Sciatic nerve (tissue), 2 donors: ENCODE measurements at regions not wholly inside any gene's neighbourhood (a gene's known extent, or its start where the extent isn't known, plus 50 kb on each side); places are given as distances from the start of the nearest gene placed in this dataset.

ENCODE experiments used
- ATAC-seq: fragments of 200-7000 bp; cut with Tn5 transposase; one replicate; pipeline ENCODE4 v1.9.1; 2020; ENCODE audit warnings: mild to moderate bottlenecking, moderate library complexity
- DNase-seq: peaks from one replicate; pipeline ENCODE4 v3.0.0-alpha.2; 2020; ENCODE audit warnings: low spot score
- intact Hi-C: fragments of 100-400 bp; cut with DNase I; formaldehyde crosslinking; loops from one replicate; pipeline ENCODE4 v1.14.2; 2022
- donor health status: DM: no; HTN: no; CAD: no.
- donor health status: DM: no; HTN: no; CAD: no.

DNA sequence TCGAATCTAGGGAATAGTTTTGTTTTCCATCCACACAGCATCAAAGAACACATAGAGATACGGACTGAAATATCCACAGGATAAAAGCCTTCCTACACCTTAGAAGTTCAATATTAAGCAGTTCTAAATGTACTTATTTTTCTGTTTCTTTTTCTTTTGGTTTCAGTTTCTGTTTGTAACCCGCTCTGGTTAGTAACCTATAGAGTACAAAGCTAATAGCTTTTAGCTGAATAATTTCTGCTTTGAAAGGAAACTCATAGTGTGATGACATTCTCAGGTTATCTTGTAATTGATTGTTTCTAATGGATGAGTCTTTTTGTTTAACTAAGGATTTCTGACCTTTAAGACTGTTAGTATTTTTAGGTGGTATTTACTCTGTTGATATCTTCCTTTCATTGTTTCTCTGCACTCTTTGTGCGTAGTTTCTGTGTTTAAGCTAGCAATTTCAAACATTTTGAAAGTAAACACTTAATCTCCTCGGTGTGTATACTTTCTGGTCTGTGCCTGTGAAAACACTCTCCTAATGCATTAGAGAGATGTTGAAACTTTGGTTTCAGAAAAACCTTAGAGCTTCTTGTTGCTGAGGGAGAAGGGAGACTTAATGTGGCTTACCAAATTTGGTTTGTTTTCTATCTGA, 385.5 kb downstream of the HDGFL1 start:
- DNase-seq (no peak), ATAC-seq (no peak)
- intact Hi-C loops, result no loop called here

GRCh38 chr6:22956029-22956681, 386.8 kb downstream of the HDGFL1 start:
- ATAC-seq, result no peak

DNA sequence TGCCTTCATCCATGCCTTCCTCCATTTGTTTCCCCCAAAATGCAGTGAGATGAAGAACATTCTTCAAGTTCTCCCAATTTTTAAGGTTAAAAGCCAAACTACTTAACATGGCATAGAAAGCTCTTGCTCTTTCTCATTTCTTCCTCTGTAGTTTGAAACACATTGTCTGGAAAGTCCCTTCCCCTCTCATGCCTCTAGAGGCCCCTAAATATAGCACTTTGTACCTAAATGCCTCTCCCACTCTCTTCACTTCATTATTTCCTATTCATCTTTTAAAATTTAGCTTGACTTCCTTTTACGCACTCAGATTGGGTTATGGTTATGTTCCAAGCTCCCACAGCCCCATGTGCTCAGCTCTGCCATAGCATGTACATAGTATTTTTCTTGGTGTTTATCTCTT, 389.3 kb downstream of the HDGFL1 start:
- intact Hi-C loops, result no loop called here
- no peak for ATAC-seq

More at GRCh38 chr6:22956029-22956681, 386.8 kb downstream of the HDGFL1 start:
- no peak for DNase-seq
- intact Hi-C loops, result no loop called here

GRCh38 chr6:22959571-22959970, 390.2 kb downstream of the HDGFL1 start:
- intact Hi-C loops, result no loop called here
- DNase-seq (no peak), ATAC-seq (no peak)

More for the DNA sequence above, 389.3 kb downstream of the HDGFL1 start:
- DNase-seq, result no peak

GRCh38 chr6:22964334-22964733, 395.0 kb downstream of the HDGFL1 start:
- intact Hi-C loops, result no loop called here
- no peak for DNase-seq
- ATAC-seq, result no peak

DNA sequence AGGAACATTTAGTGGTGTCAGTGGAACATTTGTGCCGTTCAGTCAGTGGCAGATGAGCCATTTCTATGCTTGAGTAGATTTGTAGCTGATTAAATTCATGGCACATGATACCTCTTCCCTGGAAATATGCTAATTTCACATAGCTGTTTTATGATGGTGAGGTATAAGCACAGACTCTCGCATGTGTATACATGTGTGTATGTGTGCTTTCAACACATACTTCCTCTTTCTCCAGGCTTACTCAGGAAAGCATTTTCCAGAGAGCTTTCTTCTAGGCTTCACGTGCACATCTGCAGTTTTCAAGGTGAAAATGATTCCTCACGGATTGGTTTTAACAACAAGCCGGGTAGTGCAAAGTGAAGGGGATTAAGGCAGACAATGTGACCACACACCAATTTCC, 396.5 kb downstream of the HDGFL1 start:
- intact Hi-C loops, result no loop called here
- ATAC-seq (no peak), DNase-seq (no peak)

DNA sequence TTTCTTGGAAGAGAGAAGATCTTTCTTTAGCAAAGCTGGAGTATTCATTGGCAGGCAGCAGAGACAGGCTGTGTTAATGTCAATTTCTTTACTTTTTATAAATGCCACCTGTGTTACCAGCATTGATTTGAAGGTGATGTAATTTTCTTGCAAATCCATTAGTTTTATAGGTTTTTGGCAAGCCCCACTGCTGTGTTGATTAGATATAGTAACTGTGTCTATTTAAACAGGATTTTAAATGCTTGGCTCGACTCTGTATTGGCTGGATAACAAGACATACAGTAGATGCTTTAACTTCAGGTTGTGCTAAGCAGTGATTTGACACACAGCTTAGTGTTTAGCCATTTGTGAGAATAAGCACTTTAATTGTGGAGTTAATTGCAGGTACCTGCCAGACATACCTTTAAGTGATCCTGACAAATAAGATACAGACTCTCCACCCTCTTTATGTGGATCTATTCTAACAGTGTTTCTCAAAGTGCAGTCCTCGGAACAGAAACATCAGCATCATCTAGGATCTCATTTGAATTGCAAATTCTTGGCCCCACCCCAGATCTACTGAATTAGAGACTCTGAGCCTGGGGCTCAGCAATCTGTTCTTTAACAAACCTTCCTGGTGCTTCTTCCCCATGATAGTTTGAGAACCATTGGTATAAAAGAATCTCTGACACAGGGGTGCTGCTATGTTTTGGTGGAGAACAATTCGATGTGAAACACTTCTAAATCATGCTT, 397.5 kb downstream of the HDGFL1 start:
- no peak for ATAC-seq
- intact Hi-C loops, result no loop called here
- DNase-seq, result no peak

DNA sequence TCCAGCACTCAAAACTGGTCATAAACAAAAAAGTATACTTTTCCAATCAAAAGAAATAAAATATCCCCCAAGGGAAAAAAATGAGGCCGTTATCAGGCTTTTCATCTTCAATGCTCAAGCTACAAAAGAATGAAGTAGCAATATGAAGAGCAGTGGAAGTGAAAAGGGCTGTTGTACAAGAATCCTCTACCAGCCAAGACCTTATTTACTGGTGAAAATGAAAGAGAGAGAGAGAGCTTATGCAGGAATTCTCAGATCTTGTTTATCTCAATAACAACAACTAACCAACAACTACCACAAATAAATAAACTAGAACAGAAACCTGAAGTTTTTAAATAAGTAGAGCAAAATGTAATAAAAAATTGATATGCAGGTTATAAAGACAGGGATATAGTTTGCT, 400.6 kb downstream of the HDGFL1 start:
- ATAC-seq (no peak), DNase-seq (no peak)
- intact Hi-C loops, result no loop called here

DNA sequence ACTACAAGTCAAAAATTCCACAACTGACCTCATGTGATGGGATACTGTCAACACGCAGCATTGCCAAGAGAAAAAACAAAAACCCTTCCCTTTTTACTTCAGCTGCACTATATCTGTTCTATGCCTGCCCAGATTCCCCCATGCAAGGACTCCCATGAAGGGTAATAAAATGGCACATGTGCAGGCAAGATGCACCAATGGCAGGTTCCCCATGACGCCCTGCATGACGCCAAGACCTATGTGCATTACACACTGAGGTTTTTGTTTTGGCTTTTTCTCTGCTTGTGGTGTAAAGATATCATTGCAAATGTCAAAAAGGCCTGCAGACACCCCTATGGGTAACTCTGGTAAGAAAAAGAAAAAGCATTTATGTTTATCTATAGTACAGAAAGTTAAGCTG, 403.4 kb downstream of the HDGFL1 start:
- intact Hi-C loops, result no loop called here
- DNase-seq (no peak), ATAC-seq (no peak)

GRCh38 chr6:22975079-22975478, 405.7 kb downstream of the HDGFL1 start:
- no peak for ATAC-seq
- intact Hi-C loops, result no loop called here

DNA sequence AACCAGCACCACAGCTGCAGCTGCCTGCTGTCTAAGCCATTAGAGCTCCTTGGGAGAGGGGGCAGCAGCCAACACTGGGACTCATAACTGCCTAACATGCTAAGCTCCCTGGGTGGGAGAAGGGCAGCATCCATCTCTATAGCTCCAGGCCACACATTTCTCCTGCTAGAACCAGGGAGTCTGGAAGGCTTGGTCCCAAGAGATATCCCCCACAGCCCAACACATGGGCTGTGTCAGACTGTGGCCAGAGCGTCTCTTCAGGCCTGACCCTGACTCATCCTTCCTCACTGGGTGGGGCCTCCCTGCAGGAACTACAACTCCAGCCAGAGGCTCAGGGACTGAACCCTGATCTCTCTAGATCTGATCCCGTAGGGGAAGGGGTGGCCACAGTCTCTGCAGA, 411.1 kb downstream of the HDGFL1 start:
- DNase-seq (no peak), ATAC-seq (no peak)
- intact Hi-C loops, result no loop called here

More at GRCh38 chr6:22975079-22975478, 405.7 kb downstream of the HDGFL1 start:
- no peak for DNase-seq

DNA sequence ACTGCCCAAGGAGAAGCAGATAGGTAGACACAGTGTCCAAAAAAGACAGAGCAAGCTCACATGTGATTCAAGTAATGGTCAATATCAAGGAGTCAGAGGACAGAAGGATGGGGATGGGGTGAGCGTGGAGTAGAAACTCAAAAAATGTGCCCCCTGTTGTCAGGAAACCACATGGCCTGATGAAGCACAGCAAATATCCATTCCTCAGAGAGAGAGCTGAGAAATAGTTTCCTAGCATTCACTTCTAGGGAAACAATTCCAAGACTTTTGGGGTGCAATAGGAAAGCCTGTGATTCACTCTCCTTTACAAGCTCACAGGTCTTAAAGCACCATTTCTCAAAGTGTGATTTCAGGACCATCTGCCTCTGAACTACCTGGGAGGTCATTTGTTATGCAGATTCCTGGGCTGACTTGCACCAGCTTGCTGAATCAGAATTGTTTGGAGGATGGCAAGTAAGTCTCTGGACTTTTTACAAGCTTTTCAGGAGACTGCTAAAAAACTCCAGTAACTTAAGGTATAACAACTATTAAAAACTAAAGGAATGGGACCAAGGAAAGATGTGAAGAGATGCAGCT, 432.8 kb downstream of the HDGFL1 start:
- DNase-seq (no peak), ATAC-seq (no peak)
- intact Hi-C loops, result no loop called here

DNA sequence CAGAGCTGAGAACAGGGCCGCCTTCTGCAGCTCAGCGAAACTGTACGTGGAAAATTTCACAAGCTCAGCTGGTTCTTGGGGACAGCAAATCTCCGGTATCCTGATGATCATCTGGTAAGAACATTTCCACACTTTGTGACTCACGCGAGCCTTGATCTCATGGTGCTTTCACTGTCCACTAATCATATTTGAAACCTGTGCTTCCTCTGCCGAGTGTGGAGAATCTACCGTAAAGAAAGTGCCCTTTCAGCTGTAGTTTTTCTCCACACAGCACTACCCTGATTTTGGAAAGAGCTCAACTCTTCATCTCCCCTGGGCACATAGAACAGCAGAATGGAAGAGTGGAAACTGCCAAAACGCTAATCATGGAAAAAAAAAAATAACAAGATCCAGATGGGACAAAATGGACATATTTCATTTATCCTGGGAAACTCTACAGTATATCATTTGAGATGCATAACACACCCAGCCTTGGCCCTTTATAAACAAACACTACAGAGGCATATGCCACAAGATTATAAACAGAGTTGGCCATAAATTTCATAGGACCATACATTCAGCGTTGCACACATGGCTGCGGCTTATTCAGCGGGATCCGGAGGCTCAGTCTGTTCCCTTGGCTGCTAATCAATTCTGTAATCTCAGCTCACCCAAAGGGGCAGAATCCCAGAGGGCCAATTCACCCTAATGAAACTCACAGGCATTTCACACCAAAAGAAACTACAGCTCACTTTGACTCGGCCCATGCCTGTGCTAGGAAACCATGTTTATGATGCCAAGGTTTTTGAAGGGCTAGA, 434.5 kb downstream of the HDGFL1 start:
- ATAC-seq (peak; percentile 93), DNase-seq (no peak)
- intact Hi-C loops, result no loop called here

- intact Hi-C loops, result no loop called here
- ATAC-seq (no peak), DNase-seq (no peak)
These were observed 437.3 kb downstream of the HDGFL1 start for GRCh38 chr6:23006656-23007055.

DNA sequence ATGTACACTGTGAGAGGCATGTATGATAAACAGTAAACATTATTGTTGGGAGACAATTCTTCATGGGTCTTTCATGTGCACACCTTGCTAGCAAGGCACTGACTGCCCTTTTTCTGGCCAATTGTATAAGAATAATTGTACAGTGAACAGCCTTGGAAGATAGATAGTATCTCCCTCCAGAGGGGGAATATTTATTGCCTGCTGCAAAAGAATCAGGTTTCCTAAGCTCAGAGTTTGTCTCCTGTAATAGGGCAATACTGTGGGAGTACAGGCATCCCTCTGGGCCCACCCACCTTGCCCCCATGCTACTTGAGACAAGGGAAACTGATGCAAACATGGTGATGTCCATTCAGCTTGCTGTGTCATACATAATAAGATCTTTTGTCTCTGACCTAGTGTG, 442.2 kb downstream of the HDGFL1 start:
- DNase-seq, result no peak
- no peak for ATAC-seq
- intact Hi-C loops, result no loop called here

GRCh38 chr6:23013776-23014175, 444.4 kb downstream of the HDGFL1 start:
- no peak for ATAC-seq
- intact Hi-C loops, result no loop called here

DNA sequence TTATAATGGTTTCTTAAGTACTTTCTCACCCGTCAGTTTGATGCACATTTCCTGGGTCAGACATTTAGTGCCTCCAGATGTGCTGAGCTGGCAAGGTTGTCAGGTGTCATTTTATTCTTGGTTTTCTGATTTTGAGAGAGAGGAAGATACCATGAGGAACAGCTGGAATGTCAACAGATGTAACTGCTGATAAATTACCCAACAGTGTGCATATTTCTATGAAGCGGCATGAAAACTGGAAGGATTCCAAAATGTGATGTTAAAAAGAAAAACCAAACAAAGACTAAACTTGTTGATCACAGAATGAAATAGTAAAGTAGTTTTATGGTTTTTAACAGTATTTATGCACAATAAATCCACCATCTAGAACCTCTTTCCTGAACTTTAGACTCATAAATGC, 447.3 kb downstream of the HDGFL1 start:
- ATAC-seq, result no peak
- no peak for DNase-seq
- intact Hi-C loops, result no loop called here

More at GRCh38 chr6:23013776-23014175, 444.4 kb downstream of the HDGFL1 start:
- no peak for DNase-seq

GRCh38 chr6:23021487-23021886, 452.1 kb downstream of the HDGFL1 start:
- ATAC-seq, result no peak
- no peak for DNase-seq
- intact Hi-C loops, result no loop called here

DNA sequence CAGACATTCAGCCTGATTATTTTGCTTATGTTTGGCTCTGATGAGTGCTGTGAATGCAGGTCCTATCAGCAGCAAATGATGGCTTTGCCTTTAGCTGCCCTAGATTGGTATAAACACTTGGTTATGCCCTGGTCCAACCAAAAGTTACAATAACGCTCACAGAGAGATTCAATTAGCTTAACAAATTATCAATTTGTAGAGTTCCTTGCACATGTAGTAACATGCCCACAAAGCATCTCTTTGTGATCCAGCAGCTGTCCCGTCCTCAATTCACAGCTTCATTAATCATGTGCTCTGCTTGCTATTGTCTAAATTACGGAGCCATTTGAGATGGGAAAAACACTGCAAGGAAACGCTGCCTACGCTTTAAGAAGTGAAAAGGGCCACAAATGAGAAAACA, 457.9 kb downstream of the HDGFL1 start:
- no peak for DNase-seq
- intact Hi-C loops, result no loop called here
- no peak for ATAC-seq
